ENCODE measurements at regions not wholly inside any gene's neighbourhood (a gene's known extent, or its start where the extent isn't known, plus 50 kb on each side); places are given as distances from the start of the nearest gene placed in this dataset.

DNA sequence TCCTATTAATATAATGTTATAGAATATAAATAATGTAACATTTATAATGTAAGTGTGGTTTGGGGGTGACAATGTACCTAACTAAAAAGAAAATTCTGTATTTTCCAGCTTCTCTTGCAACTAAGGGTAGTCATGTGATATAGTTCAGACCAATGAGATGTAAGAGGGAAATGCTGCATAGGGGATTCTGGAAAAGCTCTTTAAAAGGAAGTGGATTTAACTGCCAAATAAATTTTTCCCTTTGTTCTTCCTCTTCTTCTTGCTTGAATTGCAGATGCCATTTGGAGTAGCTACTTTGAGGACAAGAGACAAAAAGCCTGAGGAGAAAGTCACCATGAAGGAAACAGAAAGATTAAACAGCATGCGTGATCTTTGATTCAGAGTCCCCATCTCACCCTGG, 194.3 kb downstream of the PTEN start:
- TF ChIP-seq, protein P1, sequence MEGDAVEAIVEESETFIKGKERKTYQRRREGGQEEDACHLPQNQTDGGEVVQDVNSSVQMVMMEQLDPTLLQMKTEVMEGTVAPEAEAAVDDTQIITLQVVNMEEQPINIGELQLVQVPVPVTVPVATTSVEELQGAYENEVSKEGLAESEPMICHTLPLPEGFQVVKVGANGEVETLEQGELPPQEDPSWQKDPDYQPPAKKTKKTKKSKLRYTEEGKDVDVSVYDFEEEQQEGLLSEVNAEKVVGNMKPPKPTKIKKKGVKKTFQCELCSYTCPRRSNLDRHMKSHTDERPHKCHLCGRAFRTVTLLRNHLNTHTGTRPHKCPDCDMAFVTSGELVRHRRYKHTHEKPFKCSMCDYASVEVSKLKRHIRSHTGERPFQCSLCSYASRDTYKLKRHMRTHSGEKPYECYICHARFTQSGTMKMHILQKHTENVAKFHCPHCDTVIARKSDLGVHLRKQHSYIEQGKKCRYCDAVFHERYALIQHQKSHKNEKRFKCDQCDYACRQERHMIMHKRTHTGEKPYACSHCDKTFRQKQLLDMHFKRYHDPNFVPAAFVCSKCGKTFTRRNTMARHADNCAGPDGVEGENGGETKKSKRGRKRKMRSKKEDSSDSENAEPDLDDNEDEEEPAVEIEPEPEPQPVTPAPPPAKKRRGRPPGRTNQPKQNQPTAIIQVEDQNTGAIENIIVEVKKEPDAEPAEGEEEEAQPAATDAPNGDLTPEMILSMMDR (IDR thresholded peaks at IDR 0.05) = no peak
- no peak for TF ChIP-seq POLR2A (IDR thresholded peaks at IDR 0.05)

Measured in Peyer's patch (tissue), 4 donors.